ENCODE measurements at regions not wholly inside any gene's neighbourhood (a gene's known extent, or its start where the extent isn't known, plus 50 kb on each side); places are given as distances from the start of the nearest gene placed in this dataset.

DNA sequence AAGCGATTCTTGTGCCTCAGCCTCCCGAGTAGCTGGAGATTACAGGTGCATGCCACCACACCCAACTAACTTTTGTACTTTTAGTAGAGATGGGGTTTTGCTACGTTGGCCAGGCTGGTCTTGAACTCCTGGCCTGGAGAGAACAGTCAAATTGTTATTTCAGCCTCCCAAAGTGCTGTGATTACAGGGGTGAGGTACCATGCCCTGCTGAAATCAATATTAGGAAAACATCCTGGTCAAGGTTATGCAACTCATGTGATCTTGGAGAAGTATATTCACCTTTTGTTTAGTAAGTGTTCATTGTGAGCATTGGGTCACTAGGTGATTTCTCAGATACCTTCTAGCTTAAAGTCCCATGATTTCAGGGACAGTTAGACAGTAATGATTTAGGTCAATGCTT lies 167.8 kb downstream of the AASDH start:
- Histone ChIP-seq H3K9me3 (ENCODE audit: insufficient read depth, low read depth, low read length) (no peaks in the 10 kb centered on the region), H3K14ac (ENCODE audit: low read length) (no peak overlapping the region), H4K8ac (ENCODE audit: low read depth, low read length) (no peak overlapping the region), H4K12ac (ENCODE audit: low read depth, low read length) (no peak overlapping the region), H2AK5ac (ENCODE audit: low read length) (no peak overlapping the region), H3K79me1 (ENCODE audit: low read length) (no peaks in the 10 kb centered on the region), H2BK12ac (ENCODE audit: low read length) (no peak overlapping the region), H3K27ac (ENCODE audit: low read depth, low read length) (no peak overlapping the region), H3K4ac (ENCODE audit: low read depth, low read length) (no peak overlapping the region), H3K79me2 (ENCODE audit: control insufficient read depth, insufficient read depth, low read length, poor library complexity) (no peaks in the 10 kb centered on the region), H3K18ac (ENCODE audit: low read length) (no peak overlapping the region), H3K4me2 (ENCODE audit: low read length) (no peak overlapping the region), H3K27me3 (ENCODE audit: insufficient read depth, low read length) (no peaks in the 10 kb centered on the region), H3K4me3 (ENCODE audit: low read depth, low read length) (no peak overlapping the region), H3K23ac (ENCODE audit: low read length) (no peak overlapping the region), H3K36me3 (ENCODE audit: control insufficient read depth in 1 of 2, insufficient read depth in 2 of 2, low read length in 2 of 2) (no peaks in the 10 kb centered on the region), H3K9ac (ENCODE audit: low read length) (no peak overlapping the region), H2AFZ (ENCODE audit: insufficient read depth, low read length, poor library complexity) (no peak overlapping the region), H2BK5ac (ENCODE audit: low read depth, low read length, poor library complexity) (no peak overlapping the region), H3K4me1 (ENCODE audit: control insufficient read depth in 1 of 2, insufficient read depth in 2 of 2, low read length in 2 of 2) (no peaks in the 10 kb centered on the region), H4K91ac (ENCODE audit: low read depth, low read length) (no peak overlapping the region), H2BK120ac (ENCODE audit: insufficient read depth, low read length, poor library complexity) (no peak overlapping the region)
- no CpG with 5 or more reads among the region's 3 CpGs for WGBS (ENCODE audit: extremely low coverage, insufficient coverage, insufficient read length)
- DNase-seq, result no peak

DNA sequence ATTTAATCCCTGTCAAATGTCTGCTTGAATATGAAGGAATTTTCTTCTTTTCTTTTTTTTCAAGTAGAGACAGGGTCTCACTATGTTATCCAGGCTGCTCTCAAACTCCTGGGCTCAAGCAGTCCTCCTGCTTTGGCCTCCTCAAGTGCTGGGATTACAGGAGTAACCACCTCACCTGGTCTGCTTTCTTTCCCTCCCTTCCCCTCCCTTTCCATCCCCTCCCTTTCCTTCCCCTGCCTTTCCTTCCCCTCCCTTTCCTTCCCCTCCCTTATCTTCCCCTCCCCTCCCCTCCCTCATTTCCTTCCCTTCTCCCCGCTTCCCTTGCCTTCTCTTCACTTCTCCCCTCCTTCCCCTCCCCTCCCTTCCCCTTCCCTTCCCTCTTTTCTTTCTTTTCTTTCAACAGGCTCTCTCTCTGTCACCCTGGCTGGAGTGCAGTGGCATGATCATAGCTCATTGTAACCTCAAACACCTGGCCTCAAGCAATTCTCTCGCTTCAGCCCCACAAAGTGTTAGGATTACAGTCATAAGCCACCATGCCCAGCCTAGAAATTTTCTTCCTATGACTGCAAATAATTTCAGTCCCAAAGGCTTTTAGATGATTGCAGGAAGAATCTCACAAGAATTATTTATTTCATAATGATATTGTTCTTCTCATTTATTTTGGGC lies 168.9 kb downstream of the AASDH start:
- H3K4me3 ChIP-seq (ENCODE audit: low read depth, low read length), result no peak overlapping the region
- no peaks in the 10 kb centered on the region for H3K36me3 ChIP-seq (ENCODE audit: control insufficient read depth in 1 of 2, insufficient read depth in 2 of 2, low read length in 2 of 2)
- no peak overlapping the region for H3K9ac ChIP-seq (ENCODE audit: low read length)
- no peak overlapping the region for H3K18ac ChIP-seq (ENCODE audit: low read length)
- no peak overlapping the region for H4K91ac ChIP-seq (ENCODE audit: low read depth, low read length)
- H3K4me1 ChIP-seq (ENCODE audit: control insufficient read depth in 1 of 2, insufficient read depth in 2 of 2, low read length in 2 of 2), result no peaks in the 10 kb centered on the region
- H3K27ac ChIP-seq (ENCODE audit: low read depth, low read length), result no peak overlapping the region
- H3K4ac ChIP-seq (ENCODE audit: low read depth, low read length), result no peak overlapping the region
- no peak overlapping the region for H2BK120ac ChIP-seq (ENCODE audit: insufficient read depth, low read length, poor library complexity)
- no peak overlapping the region for H3K4me2 ChIP-seq (ENCODE audit: low read length)
- H3K79me1 ChIP-seq (ENCODE audit: low read length), result no peaks in the 10 kb centered on the region
- H2AK5ac ChIP-seq (ENCODE audit: low read length), result no peak overlapping the region
- no peak overlapping the region for H2BK12ac ChIP-seq (ENCODE audit: low read length)
- no peak overlapping the region for H3K14ac ChIP-seq (ENCODE audit: low read length)
- H3K79me2 ChIP-seq (ENCODE audit: control insufficient read depth, insufficient read depth, low read length, poor library complexity), result no peaks in the 10 kb centered on the region
- no peak overlapping the region for H2BK5ac ChIP-seq (ENCODE audit: low read depth, low read length, poor library complexity)
- H3K9me3 ChIP-seq (ENCODE audit: insufficient read depth, low read depth, low read length), result no peaks in the 10 kb centered on the region
- DNase-seq, result no peak
- no peak overlapping the region for H3K23ac ChIP-seq (ENCODE audit: low read length)
- H3K27me3 ChIP-seq (ENCODE audit: insufficient read depth, low read length), result no peaks in the 10 kb centered on the region
- no peak overlapping the region for H4K12ac ChIP-seq (ENCODE audit: low read depth, low read length)
- H4K8ac ChIP-seq (ENCODE audit: low read depth, low read length), result no peak overlapping the region
- 100% methylated on average over 1 of the region's 2 CpGs for WGBS (ENCODE audit: extremely low coverage, insufficient coverage, insufficient read length)
- no peak overlapping the region for H2AFZ ChIP-seq (ENCODE audit: insufficient read depth, low read length, poor library complexity)

DNA sequence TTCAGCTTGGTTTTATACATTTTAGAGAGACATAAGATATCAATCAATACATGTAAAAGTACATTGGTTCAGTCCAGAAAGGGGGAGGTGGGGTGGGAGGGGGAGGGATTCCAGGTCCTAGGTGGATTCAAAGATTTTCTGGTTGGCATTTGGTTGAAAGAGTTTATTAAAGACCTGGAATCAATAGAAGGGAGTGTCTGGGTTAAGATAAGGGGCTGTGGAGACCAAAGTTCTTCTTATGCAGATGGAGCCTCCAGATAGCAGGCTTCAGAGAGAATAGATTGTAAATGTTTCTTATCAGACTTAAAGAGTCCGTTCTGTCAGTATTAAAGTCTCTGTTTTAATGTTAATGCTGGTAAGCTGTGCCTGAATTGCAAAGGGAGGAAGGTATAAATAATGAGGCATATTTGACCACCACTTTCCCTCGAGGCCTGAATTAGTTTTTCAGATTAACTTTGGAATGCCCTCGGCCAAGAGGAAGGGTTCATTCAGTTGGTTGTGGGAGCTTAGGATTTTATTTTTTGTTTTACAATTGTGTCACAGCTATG lies 169.9 kb downstream of the AASDH start:
- Histone ChIP-seq H3K36me3 (ENCODE audit: control insufficient read depth in 1 of 2, insufficient read depth in 2 of 2, low read length in 2 of 2) (no peaks in the 10 kb centered on the region), H4K91ac (ENCODE audit: low read depth, low read length) (no peak overlapping the region), H3K4me1 (ENCODE audit: control insufficient read depth in 1 of 2, insufficient read depth in 2 of 2, low read length in 2 of 2) (no peaks in the 10 kb centered on the region), H3K4ac (ENCODE audit: low read depth, low read length) (no peak overlapping the region), H3K9me3 (ENCODE audit: insufficient read depth, low read depth, low read length) (no peaks in the 10 kb centered on the region), H4K12ac (ENCODE audit: low read depth, low read length) (no peak overlapping the region), H3K27me3 (ENCODE audit: insufficient read depth, low read length) (no peaks in the 10 kb centered on the region), H2AK5ac (ENCODE audit: low read length) (no peak overlapping the region), H3K79me1 (ENCODE audit: low read length) (no peaks in the 10 kb centered on the region), H4K8ac (ENCODE audit: low read depth, low read length) (no peak overlapping the region), H2BK5ac (ENCODE audit: low read depth, low read length, poor library complexity) (no peak overlapping the region), H3K18ac (ENCODE audit: low read length) (no peak overlapping the region), H3K4me3 (ENCODE audit: low read depth, low read length) (no peak overlapping the region), H2BK120ac (ENCODE audit: insufficient read depth, low read length, poor library complexity) (no peak overlapping the region), H3K79me2 (ENCODE audit: control insufficient read depth, insufficient read depth, low read length, poor library complexity) (no peaks in the 10 kb centered on the region), H3K14ac (ENCODE audit: low read length) (no peak overlapping the region), H2BK12ac (ENCODE audit: low read length) (no peak overlapping the region), H3K27ac (ENCODE audit: low read depth, low read length) (no peak overlapping the region), H3K4me2 (ENCODE audit: low read length) (no peak overlapping the region), H3K23ac (ENCODE audit: low read length) (no peak overlapping the region), H2AFZ (ENCODE audit: insufficient read depth, low read length, poor library complexity) (no peak overlapping the region), H3K9ac (ENCODE audit: low read length) (no peak overlapping the region)
- WGBS (ENCODE audit: extremely low coverage, insufficient coverage, insufficient read length), result no CpG with 5 or more reads among the region's 3 CpGs
- DNase-seq, result no peak

DNA sequence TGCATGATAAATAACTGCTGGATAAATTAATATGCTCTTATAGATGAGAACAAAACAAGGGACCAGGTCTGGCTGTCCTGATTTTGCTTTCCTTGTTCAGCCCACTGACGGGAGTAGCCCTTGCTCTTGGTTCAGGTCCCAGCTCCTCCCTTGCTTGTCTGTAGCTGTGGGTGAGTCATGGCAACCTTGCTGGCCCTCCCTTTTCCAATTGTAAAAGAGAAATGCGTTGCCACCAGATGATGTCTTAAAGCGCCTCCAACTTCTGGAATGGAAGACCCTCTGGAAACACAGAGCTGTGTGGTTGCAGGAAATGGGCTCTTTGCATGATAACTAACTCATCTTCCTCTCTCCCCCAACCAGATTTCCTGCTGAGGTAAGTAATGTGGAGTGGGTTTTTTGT lies 171.4 kb downstream of the AASDH start:
- Histone ChIP-seq H3K18ac (ENCODE audit: low read length) (no peak overlapping the region), H2AFZ (ENCODE audit: insufficient read depth, low read length, poor library complexity) (no peak overlapping the region), H3K79me1 (ENCODE audit: low read length) (no peaks in the 10 kb centered on the region), H4K12ac (ENCODE audit: low read depth, low read length) (no peak overlapping the region), H3K27ac (ENCODE audit: low read depth, low read length) (no peak overlapping the region), H2BK5ac (ENCODE audit: low read depth, low read length, poor library complexity) (no peak overlapping the region), H3K79me2 (ENCODE audit: control insufficient read depth, insufficient read depth, low read length, poor library complexity) (no peaks in the 10 kb centered on the region), H4K8ac (ENCODE audit: low read depth, low read length) (no peak overlapping the region), H2AK5ac (ENCODE audit: low read length) (no peak overlapping the region), H3K27me3 (ENCODE audit: insufficient read depth, low read length) (no peaks in the 10 kb centered on the region), H4K91ac (ENCODE audit: low read depth, low read length) (no peak overlapping the region), H2BK12ac (ENCODE audit: low read length) (no peak overlapping the region), H3K36me3 (ENCODE audit: control insufficient read depth in 1 of 2, insufficient read depth in 2 of 2, low read length in 2 of 2) (peaks cover 0 to 2% of the 10 kb centered on the region in 2 experiments), H3K9me3 (ENCODE audit: insufficient read depth, low read depth, low read length) (peaks cover 2% of the 10 kb centered on the region), H3K4me1 (ENCODE audit: control insufficient read depth in 1 of 2, insufficient read depth in 2 of 2, low read length in 2 of 2) (no peaks in the 10 kb centered on the region), H3K4me2 (ENCODE audit: low read length) (no peak overlapping the region), H3K4me3 (ENCODE audit: low read depth, low read length) (no peak overlapping the region), H3K23ac (ENCODE audit: low read length) (no peak overlapping the region), H2BK120ac (ENCODE audit: insufficient read depth, low read length, poor library complexity) (no peak overlapping the region), H3K9ac (ENCODE audit: low read length) (no peak overlapping the region), H3K14ac (ENCODE audit: low read length) (no peak overlapping the region), H3K4ac (ENCODE audit: low read depth, low read length) (no peak overlapping the region)
- DNase-seq, result no peak
- no CpG with 5 or more reads among the region's 3 CpGs for WGBS (ENCODE audit: extremely low coverage, insufficient coverage, insufficient read length)
